Subcutaneous abdominal adipose tissue (tissue), 5 donors: ENCODE measurements at regions not wholly inside any gene's neighbourhood (a gene's known extent, or its start where the extent isn't known, plus 50 kb on each side); places are given as distances from the start of the nearest gene placed in this dataset.
A peak's percentile ranks its signal among the peaks of the same experiment; 100 is the strongest.

Experiments
- H3K27ac ChIP-seq: one replicate; pipeline ENCODE4 v1.7.0; 2013; ENCODE audit warnings: low read depth, mild to moderate bottlenecking, inconsistent platforms, low read length, moderate library complexity
- H3K27me3 ChIP-seq, 5 donors: one replicate each; pipeline ENCODE4 v1.7.0; 2013; ENCODE audit warnings: low read length in 5 of 5, inconsistent platforms in 1 of 5; ENCODE audit not compliant: control insufficient read depth in 5 of 5, insufficient read depth in 4 of 5
- H3K36me3 ChIP-seq, 5 donors: one replicate each; pipeline ENCODE4 v1.7.0; 2013; ENCODE audit warnings: low read length in 5 of 5; ENCODE audit not compliant: control insufficient read depth in 5 of 5, insufficient read depth in 5 of 5
- H3K4me1 ChIP-seq, 5 donors: one replicate each; pipeline ENCODE4 v1.7.0; 2013; ENCODE audit warnings: low read length in 5 of 5, mild to moderate bottlenecking in 3 of 5, moderate library complexity in 1 of 5; ENCODE audit not compliant: control insufficient read depth in 5 of 5, insufficient read depth in 5 of 5
- H3K4me3 ChIP-seq, 5 donors: one replicate each; pipeline ENCODE4 v1.7.0; 2013; ENCODE audit warnings: low read length in 5 of 5, low read depth in 1 of 5
- H3K9ac ChIP-seq, 5 donors: one replicate each; pipeline ENCODE4 v1.7.0; 2013; ENCODE audit warnings: low read length in 5 of 5, mild to moderate bottlenecking in 4 of 5, moderate library complexity in 3 of 5
- H3K9me3 ChIP-seq, 5 donors: one replicate each; pipeline ENCODE4 v1.7.0; 2013; ENCODE audit warnings: low read length in 5 of 5; ENCODE audit not compliant: control insufficient read depth in 5 of 5
- donor health status: healthy.
- donor health status: healthy.
- donor health status: healthy.
- donor health status: healthy.
- donor health status: healthy.

GRCh38 chrX:82163701-82164100, 961.8 kb downstream of the SH3BGRL start:
- peaks cover 0 to 14% (median 6%) of the 10 kb centered on the region in 5 donors for H3K9me3 ChIP-seq
- no peak overlapping the region for H3K9ac ChIP-seq
- peaks cover 0 to 13% (median 9%) of the 10 kb centered on the region in 5 donors for H3K27me3 ChIP-seq
- no peak overlapping the region for H3K27ac ChIP-seq
- no peaks in the 10 kb centered on the region for H3K4me1 ChIP-seq
- H3K4me3 ChIP-seq: no peak overlapping the region
- no peaks in the 10 kb centered on the region for H3K36me3 ChIP-seq

DNA sequence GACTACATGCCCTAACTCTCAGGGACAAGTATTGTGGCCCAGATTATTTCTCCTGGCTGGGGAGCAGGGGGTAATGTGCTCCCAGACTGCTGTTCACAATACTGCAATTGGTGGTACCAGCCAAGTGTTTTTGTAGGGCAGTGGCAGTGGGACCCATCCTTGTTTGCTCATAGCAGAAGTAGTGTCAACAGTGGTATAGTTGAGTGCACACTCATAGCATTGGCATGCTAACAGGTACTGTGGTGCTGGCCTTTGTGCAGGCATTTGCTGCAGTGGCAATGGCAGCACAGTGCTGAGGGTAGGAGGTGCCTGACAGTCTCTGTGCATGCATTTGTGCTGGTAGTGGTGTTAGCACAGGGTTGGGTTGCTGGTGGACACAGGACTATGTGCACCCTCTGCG, 995.0 kb downstream of the SH3BGRL start:
- H3K36me3 ChIP-seq: no peaks in the 10 kb centered on the region
- H3K27ac ChIP-seq: no peak overlapping the region
- H3K27me3 ChIP-seq: peaks cover 0 to 4% (median 0%) of the 10 kb centered on the region in 5 donors
- no peak overlapping the region for H3K4me3 ChIP-seq
- peaks cover 0 to 4% (median 0%) of the 10 kb centered on the region in 5 donors for H3K9me3 ChIP-seq
- no peak overlapping the region for H3K9ac ChIP-seq
- no peaks in the 10 kb centered on the region for H3K4me1 ChIP-seq

DNA sequence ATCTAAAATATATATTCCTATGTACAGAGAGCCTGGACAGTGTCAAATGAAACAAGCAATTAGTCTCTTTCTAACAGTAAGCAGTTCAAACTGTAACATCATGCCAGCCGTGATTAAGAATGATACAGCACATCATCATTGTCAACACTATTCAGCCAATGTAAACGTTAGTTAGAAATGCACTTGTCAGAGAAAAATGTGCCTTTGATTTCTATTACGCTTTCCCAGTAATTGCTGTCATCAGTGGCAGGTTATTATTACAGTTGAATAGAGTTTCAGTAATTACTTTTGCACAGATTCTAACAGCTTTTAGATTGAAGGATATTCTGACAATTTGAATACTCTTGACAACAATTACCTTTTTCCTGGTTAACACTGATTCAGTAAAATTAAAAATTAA, 1007.1 kb downstream of the SH3BGRL start:
- Histone ChIP-seq H3K27ac (no peak overlapping the region), H3K4me1 (no peaks in the 10 kb centered on the region), H3K9ac (no peak overlapping the region), H3K27me3 (no peaks in the 10 kb centered on the region), H3K4me3 (no peak overlapping the region), H3K36me3 (no peaks in the 10 kb centered on the region), H3K9me3 (peaks cover 0 to 3% (median 0%) of the 10 kb centered on the region in 5 donors)

- no peaks in the 10 kb centered on the region for H3K36me3 ChIP-seq
- H3K9me3 ChIP-seq: no peaks in the 10 kb centered on the region
- H3K4me3 ChIP-seq: no peak overlapping the region
- no peak overlapping the region for H3K9ac ChIP-seq
- peaks cover 0 to 4% (median 0%) of the 10 kb centered on the region in 5 donors for H3K4me1 ChIP-seq
- peaks cover 0 to 3% (median 0%) of the 10 kb centered on the region in 5 donors for H3K27me3 ChIP-seq
- H3K27ac ChIP-seq: no peak overlapping the region
Measured at GRCh38 chrX:82218361-82218760, 1016.5 kb downstream of the SH3BGRL start.

DNA sequence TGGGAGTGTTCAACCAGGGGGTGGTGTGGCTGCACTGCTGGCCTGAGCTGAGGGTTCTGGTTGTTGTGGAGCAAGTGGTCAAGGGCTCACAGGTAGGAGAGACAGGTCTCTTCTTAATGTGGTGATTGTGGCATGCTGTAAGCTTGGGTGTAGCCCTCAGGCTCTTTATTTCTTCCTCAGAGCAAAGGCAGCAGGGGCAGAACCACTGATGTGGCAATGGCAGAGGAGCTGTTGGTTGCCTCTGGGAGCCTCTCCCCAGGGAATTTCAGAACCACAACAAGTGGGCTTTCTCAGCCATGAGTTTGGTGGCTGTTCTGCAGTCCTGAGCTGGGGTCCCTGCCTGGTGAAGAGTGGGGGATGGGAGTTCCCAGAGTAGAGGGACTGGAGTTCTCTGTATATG, 1017.2 kb downstream of the SH3BGRL start:
- Histone ChIP-seq H3K27ac (no peak overlapping the region), H3K27me3 (peaks cover 0 to 3% (median 0%) of the 10 kb centered on the region in 5 donors), H3K9ac (no peak overlapping the region), H3K36me3 (no peaks in the 10 kb centered on the region), H3K4me1 (peaks cover 0 to 4% (median 0%) of the 10 kb centered on the region in 5 donors), H3K9me3 (no peaks in the 10 kb centered on the region), H3K4me3 (no peak overlapping the region)

DNA sequence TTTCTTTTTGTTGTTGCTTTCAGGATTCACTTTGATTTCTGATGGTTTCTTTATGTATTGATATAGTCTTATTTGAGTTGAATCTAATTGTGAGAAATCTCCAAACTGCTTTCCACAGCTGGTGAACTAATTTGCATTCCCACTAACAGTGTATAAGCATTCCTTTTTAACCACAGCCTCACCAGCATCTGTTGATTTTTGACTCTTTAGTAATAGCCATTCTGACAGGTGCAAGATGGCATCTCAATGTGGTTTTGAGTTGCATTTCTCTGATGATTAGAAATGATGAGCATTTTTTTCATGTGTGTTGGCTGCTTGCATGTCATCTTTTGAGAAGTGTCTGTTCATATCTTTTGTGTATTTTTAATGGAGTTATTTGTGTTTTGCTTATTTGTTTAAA, 1023.1 kb downstream of the SH3BGRL start:
- no peaks in the 10 kb centered on the region for H3K4me1 ChIP-seq
- no peaks in the 10 kb centered on the region for H3K36me3 ChIP-seq
- H3K9me3 ChIP-seq: peaks cover 0 to 5% (median 2%) of the 10 kb centered on the region in 5 donors
- H3K27me3 ChIP-seq: peaks cover 0 to 3% (median 0%) of the 10 kb centered on the region in 5 donors
- H3K4me3 ChIP-seq: no peak overlapping the region
- H3K27ac ChIP-seq: no peak overlapping the region
- H3K9ac ChIP-seq: no peak overlapping the region

DNA sequence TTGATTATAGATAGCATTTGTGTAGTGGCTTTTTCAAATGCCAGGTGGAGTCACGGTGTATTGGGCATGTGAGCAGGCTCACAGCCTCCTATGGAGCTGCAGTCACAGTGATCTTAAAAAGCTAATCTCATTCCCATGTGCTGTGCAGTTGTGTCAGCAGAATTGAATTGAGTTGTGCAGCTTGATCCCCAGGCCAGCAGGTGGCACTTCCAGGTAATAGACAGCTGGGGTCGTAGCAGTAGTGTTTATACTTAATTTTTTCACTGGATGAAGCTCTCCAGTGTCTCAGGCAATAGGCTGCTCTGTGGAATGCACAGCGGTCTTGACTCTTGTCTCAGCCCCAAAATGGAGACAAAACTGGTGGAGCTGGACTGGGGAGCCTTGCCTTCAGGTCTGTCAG, 1028.1 kb downstream of the SH3BGRL start:
- no peak overlapping the region for H3K4me3 ChIP-seq
- no peaks in the 10 kb centered on the region for H3K4me1 ChIP-seq
- peaks cover 0 to 5% (median 1%) of the 10 kb centered on the region in 5 donors for H3K9me3 ChIP-seq
- no peak overlapping the region for H3K27ac ChIP-seq
- H3K27me3 ChIP-seq: peaks cover 0 to 3% (median 0%) of the 10 kb centered on the region in 5 donors
- H3K9ac ChIP-seq: no peak overlapping the region
- H3K36me3 ChIP-seq: no peaks in the 10 kb centered on the region

DNA sequence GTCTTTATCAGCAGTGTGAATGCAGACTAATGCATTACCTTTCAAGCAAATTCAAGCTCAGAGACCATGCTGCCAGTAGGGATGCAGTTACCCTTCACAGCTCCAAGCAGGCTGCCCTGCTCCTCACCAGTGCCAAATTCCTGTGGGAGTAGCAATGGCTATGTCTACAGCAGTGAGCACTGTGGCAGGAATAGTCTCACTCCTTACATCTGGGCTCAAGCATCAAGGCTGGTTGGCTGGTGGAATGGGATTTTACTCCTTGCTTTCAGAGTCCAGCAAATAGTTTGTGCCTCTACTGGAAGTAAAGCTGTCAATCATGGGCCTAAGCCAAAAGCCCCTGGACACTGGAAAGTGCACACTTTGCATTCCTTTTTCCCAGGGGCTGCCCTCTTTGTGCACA, 1030.8 kb downstream of the SH3BGRL start:
- Histone ChIP-seq H3K9ac (no peak overlapping the region), H3K4me1 (no peaks in the 10 kb centered on the region), H3K9me3 (peaks cover 3 to 21% (median 16%) of the 10 kb centered on the region in 5 donors), H3K36me3 (no peaks in the 10 kb centered on the region), H3K27me3 (peaks cover 0 to 3% (median 0%) of the 10 kb centered on the region in 5 donors), H3K27ac (no peak overlapping the region), H3K4me3 (no peak overlapping the region)

DNA sequence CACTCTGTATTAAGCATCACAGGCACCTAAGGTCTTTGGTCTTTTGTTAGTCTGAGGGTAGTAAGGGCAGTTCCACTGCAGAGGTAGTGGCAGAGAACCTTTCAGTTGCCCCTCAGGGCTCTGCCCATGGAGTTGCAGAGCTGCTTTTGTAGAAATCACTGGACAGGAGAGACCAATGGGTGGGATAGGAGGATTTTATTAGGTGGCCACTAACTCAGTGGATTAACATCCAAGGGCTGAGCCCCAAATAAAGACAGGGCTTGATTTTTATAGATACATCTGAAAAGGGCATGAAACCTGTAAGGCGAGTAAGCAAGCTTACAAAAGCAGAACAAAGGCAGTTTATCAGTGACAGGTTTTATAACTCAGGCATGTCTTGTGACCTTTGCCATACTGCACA, 1035.4 kb downstream of the SH3BGRL start:
- H3K9me3 ChIP-seq: peaks cover 10 to 35% (median 24%) of the 10 kb centered on the region in 5 donors
- H3K27me3 ChIP-seq: peaks cover 0 to 5% (median 0%) of the 10 kb centered on the region in 5 donors
- H3K4me3 ChIP-seq: peak overlapping the region in 1 of 5 donors; percentile 10
- no peaks in the 10 kb centered on the region for H3K36me3 ChIP-seq
- no peak overlapping the region for H3K27ac ChIP-seq
- no peak overlapping the region for H3K9ac ChIP-seq
- no peaks in the 10 kb centered on the region for H3K4me1 ChIP-seq
